ENCODE measurements at regions not wholly inside any gene's neighbourhood (a gene's known extent, or its start where the extent isn't known, plus 50 kb on each side); places are given as distances from the start of the nearest gene placed in this dataset.

GRCh38 chr5:165739079-165739741 is 2233.8 kb downstream of the MAT2B start:
- DNase-seq (ENCODE audit: low read depth, low spot score): no peak

- no peak for DNase-seq (ENCODE audit: low read depth, low spot score)
Observed at GRCh38 chr5:165757791-165758190, 2252.4 kb downstream of the MAT2B start.

- DNase-seq (ENCODE audit: low read depth, low spot score): no peak
Observed at GRCh38 chr5:165775111-165775510, 2269.7 kb downstream of the MAT2B start.

GRCh38 chr5:165779505-165779904 is 2274.1 kb downstream of the MAT2B start:
- DNase-seq (ENCODE audit: low read depth, low spot score): no peak

- no peak for DNase-seq (ENCODE audit: low read depth, low spot score)
Observed at GRCh38 chr5:165780901-165781300, 2275.5 kb downstream of the MAT2B start.

- DNase-seq (ENCODE audit: low read depth, low spot score): no peak
Observed at GRCh38 chr5:165781738-165782137, 2276.3 kb downstream of the MAT2B start.

GRCh38 chr5:165783024-165783423 is 2277.6 kb downstream of the MAT2B start:
- no peak for DNase-seq (ENCODE audit: low read depth, low spot score)

GRCh38 chr5:165786073-165786472 is 2280.7 kb downstream of the MAT2B start:
- no peak for DNase-seq (ENCODE audit: low read depth, low spot score)

GRCh38 chr5:165795073-165795472 is 2289.7 kb downstream of the MAT2B start:
- no peak for DNase-seq (ENCODE audit: low read depth, low spot score)

- DNase-seq (ENCODE audit: low read depth, low spot score): peak; percentile 9
Observed at GRCh38 chr5:165805756-165806155, 2300.3 kb downstream of the MAT2B start.

- no peak for DNase-seq (ENCODE audit: low read depth, low spot score)
Observed at GRCh38 chr5:165808335-165808734, 2302.9 kb downstream of the MAT2B start.

GRCh38 chr5:165809914-165810313 is 2304.5 kb downstream of the MAT2B start:
- no peak for DNase-seq (ENCODE audit: low read depth, low spot score)

GRCh38 chr5:165829504-165829903 is 2324.1 kb downstream of the MAT2B start:
- no peak for DNase-seq (ENCODE audit: low read depth, low spot score)

GRCh38 chr5:165834891-165835290 is 2329.5 kb downstream of the MAT2B start:
- no peak for DNase-seq (ENCODE audit: low read depth, low spot score)

GRCh38 chr5:165836046-165836445 is 2330.6 kb downstream of the MAT2B start:
- DNase-seq (ENCODE audit: low read depth, low spot score): no peak

GRCh38 chr5:165837286-165837685 is 2331.9 kb downstream of the MAT2B start:
- no peak for DNase-seq (ENCODE audit: low read depth, low spot score)

- no peak for DNase-seq (ENCODE audit: low read depth, low spot score)
Observed at GRCh38 chr5:165844571-165844970, 2339.2 kb downstream of the MAT2B start.

- no peak for DNase-seq (ENCODE audit: low read depth, low spot score)
Observed at GRCh38 chr5:165858118-165858517, 2352.7 kb downstream of the MAT2B start.

GRCh38 chr5:165859251-165859650 is 2353.8 kb downstream of the MAT2B start:
- DNase-seq (ENCODE audit: low read depth, low spot score): peak; percentile 2

GRCh38 chr5:165863239-165863638 is 2357.8 kb downstream of the MAT2B start:
- DNase-seq (ENCODE audit: low read depth, low spot score): no peak

- no peak for DNase-seq (ENCODE audit: low read depth, low spot score)
Observed at GRCh38 chr5:165871291-165871690, 2365.9 kb downstream of the MAT2B start.

GRCh38 chr5:165874851-165875250 is 2369.4 kb downstream of the MAT2B start:
- no peak for DNase-seq (ENCODE audit: low read depth, low spot score)

GRCh38 chr5:165876538-165876937 is 2371.1 kb downstream of the MAT2B start:
- no peak for DNase-seq (ENCODE audit: low read depth, low spot score)

GRCh38 chr5:165877475-165877874 is 2372.1 kb downstream of the MAT2B start:
- DNase-seq (ENCODE audit: low read depth, low spot score): no peak
